H1 (cell line): ENCODE measurements at regions not wholly inside any gene's neighbourhood (a gene's known extent, or its start where the extent isn't known, plus 50 kb on each side); places are given as distances from the start of the nearest gene placed in this dataset.

Source experiments
- CTCF ChIA-PET: fragments of 300-600 bp; sonication (Branson Sonifier 250); formaldehyde crosslinking; loops from one replicate; lab custom pipeline; 2021; ENCODE audit not compliant: partially characterized antibody; lab: Charles Lee
- POLR2A ChIA-PET: fragments of 300-600 bp; sonication (Branson Sonifier 250); formaldehyde crosslinking; loops from one replicate; lab custom pipeline; 2021; ENCODE audit warnings: inconsistent platforms; ENCODE audit not compliant: partially characterized antibody; lab: Charles Lee
- DNase-seq, 2 experiments: peaks; one replicate each; pipeline versions ENCODE4 v3.0.0 to v3.0.0-alpha.2; 2010 to 2022; ENCODE audit warnings: low spot score in 2 of 2, low read depth in 1 of 2, mixed read lengths in 1 of 2
- FAIRE-seq: peaks from 2 replicates; lab custom pipeline; 2011; peaks lifted over from hg19 to GRCh38; lab: Jason Lieb, UNC
- H2AFZ ChIP-seq: 2 replicates; pipeline ENCODE4 v1.8.1; 2012; ENCODE audit warnings: low read length, inconsistent platforms
- H2AK5ac ChIP-seq: 2 replicates; pipeline ENCODE4 v1.6.1; 2013; ENCODE audit warnings: low read depth, low read length
- H2BK120ac ChIP-seq: replicated peaks from 2 replicates; pipeline ENCODE3; 2013; ENCODE audit warnings: low read depth, low read length, inconsistent platforms
- H2BK12ac ChIP-seq: 2 replicates; pipeline ENCODE4 v1.6.1; 2013; ENCODE audit warnings: low read depth, low read length
- H2BK15ac ChIP-seq: 2 replicates; pipeline ENCODE4 v1.6.1; 2013; ENCODE audit warnings: low read length
- H2BK20ac ChIP-seq: 2 replicates; pipeline ENCODE4 v1.6.1; 2013; ENCODE audit warnings: low read length
- H2BK5ac ChIP-seq: 2 replicates; pipeline ENCODE4 v1.6.1; 2013; ENCODE audit warnings: low read depth, low read length
- H3K14ac ChIP-seq: 2 replicates; pipeline ENCODE4 v1.6.1; 2013; ENCODE audit warnings: inconsistent platforms; ENCODE audit not compliant: insufficient read length
- H3K18ac ChIP-seq: 2 replicates; pipeline ENCODE4 v1.6.1; 2013; ENCODE audit warnings: low read length; ENCODE audit errors: extremely low read depth
- H3K23ac ChIP-seq: 2 replicates; pipeline ENCODE4 v1.6.1; 2013; ENCODE audit warnings: inconsistent platforms; ENCODE audit not compliant: insufficient read length
- H3K23me2 ChIP-seq: 2 replicates; pipeline ENCODE4 v1.6.1; 2013; ENCODE audit warnings: low read depth, low read length
- H3K27ac ChIP-seq: 2 replicates; pipeline ENCODE4 v1.6.1; 2011; ENCODE audit warnings: low read depth, low read length, inconsistent platforms
- H3K27me3 ChIP-seq, 4 experiments: replicated peaks in 1 of 4; 1 replicate in 1 of 4; 2 replicates in 3 of 4; pipeline versions ENCODE4 v1.6.1 to v1.8.1; 2011 to 2013; ENCODE audit warnings: low read length in 3 of 4, mild to moderate bottlenecking in 3 of 4, inconsistent platforms in 2 of 4, mixed read lengths in 2 of 4, moderate library complexity in 1 of 4; ENCODE audit not compliant: control insufficient read depth in 3 of 4, insufficient read depth in 3 of 4; ENCODE audit errors: extremely low read depth in 1 of 4
- H3K36me3 ChIP-seq, 4 experiments: 2 replicates each; pipeline versions ENCODE4 v1.6.1 to v1.8.1; 2011 to 2013; ENCODE audit warnings: mild to moderate bottlenecking in 4 of 4, low read length in 3 of 4, moderate library complexity in 2 of 4, control low read depth in 1 of 4, inconsistent platforms in 1 of 4; ENCODE audit not compliant: insufficient read depth in 4 of 4, control insufficient read depth in 2 of 4
- H3K4ac ChIP-seq: replicated peaks from 2 replicates; pipeline ENCODE3; 2013; ENCODE audit warnings: low read length, low read depth, mixed read lengths, inconsistent platforms; ENCODE audit not compliant: insufficient read length
- H3K4me1 ChIP-seq, 4 experiments: replicated peaks in 1 of 4; 1 replicate in 1 of 4; 2 replicates in 3 of 4; pipeline versions ENCODE4 v1.6.1 to v1.8.1; 2011 to 2013; ENCODE audit warnings: low read length in 3 of 4, inconsistent platforms in 2 of 4, mixed read lengths in 1 of 4; ENCODE audit not compliant: insufficient read depth in 4 of 4, control insufficient read depth in 3 of 4
- H3K4me2 ChIP-seq, 2 experiments: 2 replicates each; pipeline versions ENCODE4 v1.6.1 to v1.8.1; 2011 to 2013; ENCODE audit warnings: low read depth in 2 of 2, low read length in 2 of 2, control low read depth in 1 of 2, inconsistent platforms in 1 of 2, mild to moderate bottlenecking in 1 of 2; ENCODE audit not compliant: insufficient read depth in 1 of 2
- H3K4me3 ChIP-seq, 4 experiments: fragments of 200-600, 300-600 bp in 1 of 4; sonication (generic), shearing (Covaris generic), sonication (Bioruptor Twin) in 1 of 4; 2 replicates each; pipeline versions ENCODE4 v1.5.1 to v1.8.1; 2011 to 2016; ENCODE audit warnings: low read length in 4 of 4, low read depth in 3 of 4, control low read depth in 2 of 4, inconsistent platforms in 2 of 4, mild to moderate bottlenecking in 2 of 4, mixed read lengths in 1 of 4, moderate library complexity in 1 of 4; ENCODE audit not compliant: insufficient read depth in 2 of 4; ENCODE audit errors: extremely low read depth in 1 of 4
- H3K56ac ChIP-seq: replicated peaks from 2 replicates; pipeline ENCODE3; 2013; ENCODE audit warnings: low read depth, mild to moderate bottlenecking, mixed read lengths, low read length, inconsistent platforms; ENCODE audit not compliant: insufficient read length
- H3K79me1 ChIP-seq: 2 replicates; pipeline ENCODE4 v1.6.1; 2013; ENCODE audit warnings: low read depth, low read length, control low read depth
- H3K79me2 ChIP-seq, 2 experiments: 2 replicates each; pipeline versions ENCODE4 v1.6.1 to v1.8.1; 2012 to 2013; ENCODE audit warnings: low read length in 2 of 2, mild to moderate bottlenecking in 2 of 2, inconsistent platforms in 1 of 2; ENCODE audit not compliant: insufficient read depth in 2 of 2, control insufficient read depth in 1 of 2
- H3K9ac ChIP-seq, 4 experiments: replicated peaks in 1 of 4; 1 replicate in 1 of 4; 2 replicates in 3 of 4; pipeline versions ENCODE4 v1.6.1 to v1.8.1; 2011 to 2013; ENCODE audit warnings: low read depth in 3 of 4, low read length in 3 of 4, control low read depth in 2 of 4, mild to moderate bottlenecking in 2 of 4, moderate library complexity in 2 of 4, inconsistent platforms in 1 of 4; ENCODE audit errors: extremely low read depth in 1 of 4
- H3K9me3 ChIP-seq, 2 experiments: 2 replicates each; pipeline versions ENCODE4 v1.6.1 to v1.8.1; 2012 to 2013; ENCODE audit warnings: mild to moderate bottlenecking in 2 of 2, moderate library complexity in 2 of 2, control low read depth in 1 of 2, inconsistent platforms in 1 of 2, low read depth in 1 of 2, low read length in 1 of 2, mixed read lengths in 1 of 2; ENCODE audit not compliant: insufficient read depth in 2 of 2
- H4K20me1 ChIP-seq, 2 experiments: replicated peaks in 1 of 2; 2 replicates each; pipeline versions ENCODE3 to v1.8.1; 2011 to 2013; ENCODE audit warnings: inconsistent platforms in 2 of 2, low read length in 2 of 2, mild to moderate bottlenecking in 1 of 2; ENCODE audit not compliant: insufficient read depth in 2 of 2, control insufficient read depth in 1 of 2
- H4K5ac ChIP-seq: 2 replicates; pipeline ENCODE4 v1.6.1; 2013; ENCODE audit warnings: low read length, low read depth, mixed read lengths, inconsistent platforms; ENCODE audit not compliant: insufficient read length
- H4K8ac ChIP-seq: 2 replicates; pipeline ENCODE4 v1.8.0; 2013; ENCODE audit warnings: mild to moderate bottlenecking, moderate library complexity, low read length, inconsistent platforms; ENCODE audit not compliant: insufficient read depth; ENCODE audit errors: extremely low read depth
- H4K91ac ChIP-seq: replicated peaks from 2 replicates; pipeline ENCODE3; 2013; ENCODE audit warnings: low read length, mixed read lengths, inconsistent platforms; ENCODE audit not compliant: insufficient read length
- ASH2L ChIP-seq: fragments of 200-600, 300-600 bp; sonication (generic); IDR thresholded peaks from one replicate; pipeline ENCODE4 v1.7.1; 2017; ENCODE audit warnings: low read length
- BRCA1 ChIP-seq: IDR thresholded peaks from 2 replicates; pipeline ENCODE4 v1.6.1; 2012; ENCODE audit warnings: low read depth, low read length, improper control_type of control experiment
- CBX8 ChIP-seq: fragments of 300-800, 300-1000 bp; sonication (generic); IDR thresholded peaks from 2 replicates; pipeline ENCODE4 v1.7.1; 2016; ENCODE audit warnings: low read depth, low read length, borderline replicate concordance
- KDM4A ChIP-seq: IDR thresholded peaks from one replicate; pipeline ENCODE4 v1.7.1; 2012; ENCODE audit warnings: low read depth, mild to moderate bottlenecking, moderate library complexity, low read length, inconsistent platforms; ENCODE audit not compliant: severe bottlenecking
- KDM5A ChIP-seq: fragments of 200-600 bp; IDR thresholded peaks from 2 replicates; pipeline ENCODE4 v1.7.1; 2012; ENCODE audit warnings: mild to moderate bottlenecking, low read length, inconsistent platforms, mixed read lengths
- RFX5 ChIP-seq: IDR thresholded peaks from 2 replicates; pipeline ENCODE4 v1.6.1; 2011; ENCODE audit warnings: low read depth, low read length, improper control_type of control experiment, borderline replicate concordance
- RNF2 ChIP-seq: fragments of 200-900, 300-1000 bp; sonication (generic); IDR thresholded peaks from 2 replicates; pipeline ENCODE4 v1.7.1; 2016; ENCODE audit warnings: borderline replicate concordance, low read depth, mild to moderate bottlenecking, antibody characterized with exemption, low read length; ENCODE audit not compliant: poor library complexity, severe bottlenecking; ENCODE audit errors: missing control alignments
- RXRA ChIP-seq: IDR thresholded peaks from 2 replicates; pipeline ENCODE4 v1.6.1; 2011; ENCODE audit warnings: low read depth, mild to moderate bottlenecking, low read length, moderate library complexity; ENCODE audit not compliant: insufficient read depth
- SP4 ChIP-seq: IDR thresholded peaks from 2 replicates; pipeline ENCODE4 v1.6.1; 2012; ENCODE audit warnings: low read length, inconsistent platforms
- TCF12 ChIP-seq: IDR thresholded peaks from 2 replicates; pipeline ENCODE4 v1.6.1; 2011; ENCODE audit warnings: low read depth, mild to moderate bottlenecking, low read length
- WGBS, 2 experiments: shearing (Covaris generic) in 1 of 2; methylation state at CpG; one replicate each; pipeline versions ENCODE4 v1.1.6 to v1.1.7; 2013 to 2015; ENCODE audit warnings: low lambda C conversion rate in 2 of 2, mixed read lengths in 2 of 2, inconsistent platforms in 1 of 2, low coverage in 1 of 2, missing lambda C conversion rate in 1 of 2; ENCODE audit not compliant: insufficient replicate concordance in 2 of 2, insufficient coverage in 1 of 2, insufficient read length in 1 of 2; ENCODE audit errors: extremely low coverage in 1 of 2, missing lambda C conversion rate in 1 of 2; 5-methylcytosine and 5-hydroxymethylcytosine counted together
- TF ChIP-seq, protein P1 (sequence below): IDR thresholded peaks from 2 replicates; pipeline ENCODE4 v1.6.1; 2011; ENCODE audit warnings: low read depth, mild to moderate bottlenecking, low read length; ENCODE audit not compliant: insufficient read depth

- Histone ChIP-seq H4K5ac (no peak overlapping the region), H3K9ac (no peak overlapping the region), H4K8ac (no peak overlapping the region), H3K4me1 (no peaks in the 10 kb centered on the region), H3K23me2 (no peaks in the 10 kb centered on the region), H2BK12ac (no peak overlapping the region), H3K36me3 (no peaks in the 10 kb centered on the region), H3K79me1 (no peaks in the 10 kb centered on the region), H3K27me3 (no peaks in the 10 kb centered on the region), H3K4me2 (no peak overlapping the region), H3K9me3 (no peaks in the 10 kb centered on the region), H3K4me3 (no peak overlapping the region), H3K27ac (no peak overlapping the region), H3K23ac (no peak overlapping the region), H2BK15ac (no peak overlapping the region), H4K91ac (no peak overlapping the region), H3K4ac (no peak overlapping the region), H3K14ac (no peak overlapping the region), H3K56ac (no peak overlapping the region), H2AK5ac (no peak overlapping the region), H3K18ac (no peak overlapping the region), H3K79me2 (no peaks in the 10 kb centered on the region), H2BK5ac (no peak overlapping the region), H4K20me1 (no peaks in the 10 kb centered on the region), H2BK20ac (no peak overlapping the region), H2BK120ac (no peak overlapping the region), H2AFZ (no peak overlapping the region)
- WGBS, 2 experiments, result 88% methylated on average over 13 of the region's 13 CpGs; no CpG with 5 or more reads in 1 of the 2 experiments
- DNase-seq, result no peak
- CTCF ChIA-PET, result no interaction called here
- POLR2A ChIA-PET, result no interaction called here
- no peak for TF ChIP-seq CBX8
- TF ChIP-seq RNF2, result no peak
- no peak for TF ChIP-seq BRCA1
- TF ChIP-seq KDM5A, result no peak
- TF ChIP-seq TCF12, result no peak
- no peak for TF ChIP-seq ASH2L
- no peak for TF ChIP-seq RXRA
- TF ChIP-seq, protein P1, sequence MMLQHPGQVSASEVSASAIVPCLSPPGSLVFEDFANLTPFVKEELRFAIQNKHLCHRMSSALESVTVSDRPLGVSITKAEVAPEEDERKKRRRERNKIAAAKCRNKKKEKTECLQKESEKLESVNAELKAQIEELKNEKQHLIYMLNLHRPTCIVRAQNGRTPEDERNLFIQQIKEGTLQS, result no peak
- no peak for TF ChIP-seq KDM4A
- no peak for TF ChIP-seq RFX5
- TF ChIP-seq SP4, result no peak
- no peak for FAIRE-seq
These were observed 1153.0 kb upstream of the CDH18 start for GRCh38 chr5:21140987-21141386.
